HL-60 (cell line): ENCODE measurements at regions not wholly inside any gene's neighbourhood (a gene's known extent, or its start where the extent isn't known, plus 50 kb on each side); places are given as distances from the start of the nearest gene placed in this dataset.

Experiments
- DNase-seq, 2 experiments: peaks; one replicate each; pipeline ENCODE4 v3.0.0-alpha.2; 2010 to 2020; ENCODE audit warnings: low read depth in 1 of 2, low spot score in 1 of 2
- H3K27ac ChIP-seq: fragments of 250-450 bp; sonication (Bioruptor Pico); replicated peaks from 2 replicates; pipeline ENCODE4 v1.5.1; 2020; ENCODE audit warnings: mild to moderate bottlenecking, moderate library complexity
- H3K27me3 ChIP-seq: fragments of 250-450 bp; sonication (Bioruptor Pico); 2 replicates; pipeline ENCODE4 v1.5.1; 2021; ENCODE audit warnings: mild to moderate bottlenecking, moderate library complexity; ENCODE audit not compliant: insufficient read depth, poor library complexity, severe bottlenecking
- H3K4me3 ChIP-seq: replicated peaks from 2 replicates; pipeline ENCODE4 v1.5.1; 2011; ENCODE audit warnings: mild to moderate bottlenecking, control low read depth, low read length; ENCODE audit not compliant: insufficient read depth
- CTCF ChIP-seq: IDR thresholded peaks from one replicate; pipeline ENCODE4 v1.5.1; 2011; ENCODE audit warnings: low read length, control low read depth, inconsistent platforms; ENCODE audit not compliant: insufficient read depth
- GABPA ChIP-seq: IDR thresholded peaks from 2 replicates; pipeline ENCODE4 v1.6.1; 2012; ENCODE audit warnings: low read depth
- POLR2AphosphoS5 ChIP-seq: IDR thresholded peaks from 2 replicates; pipeline ENCODE4 v1.6.1; 2012; ENCODE audit warnings: low read depth
- REST ChIP-seq: IDR thresholded peaks from 2 replicates; pipeline ENCODE4 v1.6.1; 2012; ENCODE audit warnings: low read depth; ENCODE audit not compliant: insufficient replicate concordance
- SPI1 ChIP-seq: IDR thresholded peaks from 2 replicates; pipeline ENCODE4 v1.6.1; 2012; ENCODE audit warnings: low read depth, mild to moderate bottlenecking, borderline replicate concordance

GRCh38 chr15:38698254-38698653, 133.6 kb upstream of the RASGRP1 start:
- H3K27ac ChIP-seq = no peak overlapping the region
- TF ChIP-seq POLR2AphosphoS5 (no peak), SPI1 (no peak)

GRCh38 chr15:38699633-38700230, 135.1 kb upstream of the RASGRP1 start:
- no peak overlapping the region for H3K27ac ChIP-seq
- DNase-seq = peak; percentile 35 to 56

More at GRCh38 chr15:38698254-38698653, 133.6 kb upstream of the RASGRP1 start:
- Histone ChIP-seq H3K27me3 (no peaks in the 10 kb centered on the region), H3K4me3 (no peak overlapping the region)
- DNase-seq = no peak

GRCh38 chr15:38701149-38701548, 136.5 kb upstream of the RASGRP1 start:
- Histone ChIP-seq H3K4me3 (no peak overlapping the region), H3K27me3 (no peaks in the 10 kb centered on the region), H3K27ac (no peak overlapping the region)
- TF ChIP-seq GABPA (no peak), SPI1 (no peak), POLR2AphosphoS5 (no peak), CTCF (no peak)
- no peak for DNase-seq

More at GRCh38 chr15:38699633-38700230, 135.1 kb upstream of the RASGRP1 start:
- no peak for TF ChIP-seq POLR2AphosphoS5
- no peak for TF ChIP-seq REST
- peak; percentile 94 for TF ChIP-seq CTCF
- no peaks in the 10 kb centered on the region for H3K27me3 ChIP-seq
- H3K4me3 ChIP-seq = no peak overlapping the region

GRCh38 chr15:38702178-38702912, 137.7 kb upstream of the RASGRP1 start:
- Histone ChIP-seq H3K27ac (no peak overlapping the region), H3K4me3 (no peak overlapping the region), H3K27me3 (no peaks in the 10 kb centered on the region)
- DNase-seq = no peak
- TF ChIP-seq POLR2AphosphoS5 = no peak
- TF ChIP-seq SPI1 = no peak
- no peak for TF ChIP-seq REST
- no peak for TF ChIP-seq GABPA
- no peak for TF ChIP-seq CTCF
